CD4-positive, alpha-beta T cell treated with Interleukin-6 for 4 hours (primary cell): ENCODE measurements at regions not wholly inside any gene's neighbourhood (a gene's known extent, or its start where the extent isn't known, plus 50 kb on each side); places are given as distances from the start of the nearest gene placed in this dataset.

Source experiments
- DNase-seq: peaks from one replicate; pipeline ENCODE4 v3.0.0-alpha.2; 2020; ENCODE audit warnings: mixed read lengths

- DNase-seq = no peak
Measured at GRCh38 chr10:44828508-44829142, 82.5 kb upstream of the TMEM72 start.

- no peak for DNase-seq
Measured at GRCh38 chr10:44829426-44829825, 81.7 kb upstream of the TMEM72 start.

GRCh38 chr10:44830022-44830421 is 81.1 kb upstream of the TMEM72 start:
- no peak for DNase-seq

GRCh38 chr10:44831581-44831980 is 79.6 kb upstream of the TMEM72 start:
- DNase-seq = no peak

- no peak for DNase-seq
Measured at GRCh38 chr10:44832595-44833390, 78.3 kb upstream of the TMEM72 start.

GRCh38 chr10:44834131-44834530 is 77.0 kb upstream of the TMEM72 start:
- DNase-seq = no peak

- DNase-seq = no peak
Measured at GRCh38 chr10:44835300-44835699, 75.8 kb upstream of the TMEM72 start.

- no peak for DNase-seq
Measured at GRCh38 chr10:44843484-44843883, 67.7 kb upstream of the TMEM72 start.

- DNase-seq = no peak
Measured at GRCh38 chr10:44845361-44846175, 65.6 kb upstream of the TMEM72 start.

- DNase-seq = no peak
Measured at GRCh38 chr10:44847110-44847509, 64.0 kb upstream of the TMEM72 start.

GRCh38 chr10:44848211-44848610 is 62.9 kb upstream of the TMEM72 start:
- DNase-seq = no peak

- no peak for DNase-seq
Measured at GRCh38 chr10:44849936-44850335, 61.2 kb upstream of the TMEM72 start.

- DNase-seq = no peak
Measured at GRCh38 chr10:44850356-44850934, 60.7 kb upstream of the TMEM72 start.

GRCh38 chr10:44851413-44851812 is 59.7 kb upstream of the TMEM72 start:
- DNase-seq = no peak

- DNase-seq = no peak
Measured at GRCh38 chr10:44851881-44852280, 59.3 kb upstream of the TMEM72 start.

GRCh38 chr10:44853148-44853734 is 57.9 kb upstream of the TMEM72 start:
- no peak for DNase-seq

GRCh38 chr10:44853796-44854195 is 57.3 kb upstream of the TMEM72 start:
- no peak for DNase-seq

- DNase-seq = no peak
Measured at GRCh38 chr10:44854693-44855350, 56.3 kb upstream of the TMEM72 start.

- DNase-seq = no peak
Measured at GRCh38 chr10:44856696-44857095, 54.4 kb upstream of the TMEM72 start.

GRCh38 chr10:44857363-44858016 is 53.6 kb upstream of the TMEM72 start:
- peak; percentile 61 for DNase-seq

GRCh38 chr10:44858017-44858371 is 53.1 kb upstream of the TMEM72 start:
- DNase-seq = no peak

GRCh38 chr10:44858988-44859387 is 52.1 kb upstream of the TMEM72 start:
- DNase-seq = no peak
